Gastroesophageal sphincter (tissue), 3 donors: ENCODE measurements at regions not wholly inside any gene's neighbourhood (a gene's known extent, or its start where the extent isn't known, plus 50 kb on each side); places are given as distances from the start of the nearest gene placed in this dataset.

Source experiments
- CTCF ChIP-seq, 4 experiments: fragments of 200-600 bp in 2 of 4; fragments of 450-650 bp in 2 of 4; sonication (generic) in 1 of 4; IDR thresholded peaks; one replicate each; pipeline ENCODE4 v1.5.1; 2017 to 2019; ENCODE audit warnings: antibody characterized with exemption in 4 of 4, mild to moderate bottlenecking in 2 of 4, moderate library complexity in 2 of 4
- EP300 ChIP-seq: sonication (generic); formaldehyde crosslinking; IDR thresholded peaks from one replicate; pipeline ENCODE4 v1.6.1; 2017; ENCODE audit warnings: antibody characterized with exemption, mild to moderate bottlenecking
- POLR2A ChIP-seq, 2 donors: fragments of 450-650 bp; IDR thresholded peaks; one replicate each; pipeline ENCODE4 v1.6.1; 2017; ENCODE audit warnings: antibody characterized with exemption in 2 of 2, mild to moderate bottlenecking in 2 of 2, moderate library complexity in 1 of 2
- POLR2AphosphoS5 ChIP-seq: sonication (generic); formaldehyde crosslinking; IDR thresholded peaks from one replicate; pipeline ENCODE4 v1.6.1; 2017; ENCODE audit warnings: antibody characterized with exemption

DNA sequence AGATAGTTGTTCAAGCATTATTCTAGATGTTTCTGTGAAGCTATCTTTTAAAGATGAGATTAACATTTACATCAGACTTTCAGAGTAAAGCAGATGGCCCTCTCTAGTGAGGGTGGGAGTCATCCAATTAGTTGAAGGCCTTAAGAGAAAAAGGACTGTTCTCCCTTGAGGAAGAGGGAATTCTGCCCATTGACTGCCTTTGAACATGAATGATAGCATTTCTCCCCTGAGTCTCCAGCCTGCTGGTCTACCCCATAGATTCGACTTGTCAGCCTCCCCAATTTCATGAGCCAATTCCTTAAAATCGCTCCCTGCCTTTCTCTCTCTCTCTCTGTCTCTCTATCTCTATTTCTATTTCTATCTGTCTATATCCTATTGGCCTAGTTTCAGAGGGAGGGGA lies 115.5 kb downstream of the EBLN2 start:
- TF ChIP-seq CTCF (IDR thresholded peaks at IDR 0.05): no peak
- no peak for TF ChIP-seq POLR2A (IDR thresholded peaks at IDR 0.05)
- no peak for TF ChIP-seq EP300
- TF ChIP-seq POLR2AphosphoS5: no peak
